ENCODE measurements at regions not wholly inside any gene's neighbourhood (a gene's known extent, or its start where the extent isn't known, plus 50 kb on each side); places are given as distances from the start of the nearest gene placed in this dataset.

DNA sequence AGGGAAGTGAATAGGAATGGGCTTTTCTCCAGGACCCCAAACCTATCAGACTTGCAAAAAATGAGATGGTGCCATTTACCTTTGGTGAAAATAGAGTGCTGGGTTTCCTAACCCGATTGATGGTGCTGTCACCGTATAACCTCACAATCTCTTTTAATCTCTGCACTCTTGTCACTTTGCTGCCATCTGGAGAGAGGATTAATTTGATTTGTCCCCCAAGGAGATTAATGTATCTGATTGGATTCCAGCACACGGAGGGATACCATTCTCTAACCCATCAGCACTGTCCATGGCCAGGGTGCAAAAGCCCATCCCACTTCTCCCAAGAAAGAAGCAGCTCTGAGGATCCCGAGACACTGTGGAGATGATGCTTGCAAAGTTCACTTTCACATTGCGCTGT lies 86.3 kb upstream of the NFE2L3 start:
- peaks cover 4% of the 10 kb centered on the region for H3K27me3 ChIP-seq
- no peak overlapping the region for H3K4me3 ChIP-seq
- TF ChIP-seq POLR2A (IDR thresholded peaks at IDR 0.05): no peak
- TF ChIP-seq, protein P1, sequence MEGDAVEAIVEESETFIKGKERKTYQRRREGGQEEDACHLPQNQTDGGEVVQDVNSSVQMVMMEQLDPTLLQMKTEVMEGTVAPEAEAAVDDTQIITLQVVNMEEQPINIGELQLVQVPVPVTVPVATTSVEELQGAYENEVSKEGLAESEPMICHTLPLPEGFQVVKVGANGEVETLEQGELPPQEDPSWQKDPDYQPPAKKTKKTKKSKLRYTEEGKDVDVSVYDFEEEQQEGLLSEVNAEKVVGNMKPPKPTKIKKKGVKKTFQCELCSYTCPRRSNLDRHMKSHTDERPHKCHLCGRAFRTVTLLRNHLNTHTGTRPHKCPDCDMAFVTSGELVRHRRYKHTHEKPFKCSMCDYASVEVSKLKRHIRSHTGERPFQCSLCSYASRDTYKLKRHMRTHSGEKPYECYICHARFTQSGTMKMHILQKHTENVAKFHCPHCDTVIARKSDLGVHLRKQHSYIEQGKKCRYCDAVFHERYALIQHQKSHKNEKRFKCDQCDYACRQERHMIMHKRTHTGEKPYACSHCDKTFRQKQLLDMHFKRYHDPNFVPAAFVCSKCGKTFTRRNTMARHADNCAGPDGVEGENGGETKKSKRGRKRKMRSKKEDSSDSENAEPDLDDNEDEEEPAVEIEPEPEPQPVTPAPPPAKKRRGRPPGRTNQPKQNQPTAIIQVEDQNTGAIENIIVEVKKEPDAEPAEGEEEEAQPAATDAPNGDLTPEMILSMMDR (IDR thresholded peaks at IDR 0.05): no peak
- no peaks in the 10 kb centered on the region for H3K4me1 ChIP-seq (replicated peaks in 1 of 2)
- no peaks in the 10 kb centered on the region for H3K36me3 ChIP-seq (replicated peaks in 1 of 2)
- no peak overlapping the region for H3K27ac ChIP-seq
- intact Hi-C loops (cut with DNase I): no loop called here
- no peaks in the 10 kb centered on the region for H3K9me3 ChIP-seq (replicated peaks in 1 of 3)
- WGBS, 4 donors: 62 to 73% (median 68%) methylated on average over 5 of the region's 5 CpGs
- DNase-seq: no peak

DNA sequence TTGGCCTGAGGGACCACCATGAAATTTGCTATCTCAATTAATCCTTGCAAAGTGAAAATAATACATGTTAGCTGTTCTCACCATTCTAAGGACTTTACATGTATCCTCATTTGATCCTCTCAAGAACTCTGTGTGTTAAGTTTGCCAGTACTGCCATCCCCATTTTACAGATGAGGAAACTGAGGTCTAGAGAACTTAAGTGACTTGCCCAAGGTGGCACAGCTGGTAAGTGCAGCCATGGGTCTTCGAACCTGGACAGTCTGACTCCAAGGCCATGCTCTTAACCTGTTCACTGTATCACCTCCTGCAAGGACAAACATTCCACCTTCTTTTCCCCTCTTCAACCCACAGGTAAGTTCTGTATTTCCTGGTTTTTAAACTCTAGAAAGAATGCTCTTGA lies 85.3 kb upstream of the NFE2L3 start:
- intact Hi-C loops (cut with DNase I): no loop called here
- H3K9me3 ChIP-seq (replicated peaks in 1 of 3): no peaks in the 10 kb centered on the region

DNA sequence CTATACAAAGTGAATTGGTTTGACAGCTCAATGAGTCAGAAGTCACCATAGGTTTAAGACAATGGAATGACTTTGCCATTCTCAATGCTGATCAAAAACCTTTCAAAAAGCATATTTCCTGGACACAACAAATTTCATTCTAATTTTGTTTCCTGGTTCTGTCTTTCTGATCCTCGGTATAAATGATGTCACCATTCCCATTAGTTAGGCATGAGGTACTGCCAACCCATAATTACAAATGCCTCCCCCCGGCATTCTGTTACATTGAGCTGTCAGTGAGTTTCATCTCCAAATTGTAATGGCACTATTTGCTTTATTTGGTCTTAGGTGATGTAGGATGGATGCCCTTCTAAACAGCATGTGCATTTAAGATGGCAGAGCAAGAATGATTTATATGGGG lies 81.7 kb upstream of the NFE2L3 start:
- intact Hi-C loops (cut with DNase I): loop anchor here in 1 of 2 donors (10.0 kb wide), 1 partner anchor 1095 kb away; the partner anchor contains the start of gene HOXA9
- DNase-seq: no peak
- TF ChIP-seq, protein P1 (IDR thresholded peaks at IDR 0.05): no peak
- TF ChIP-seq POLR2A (IDR thresholded peaks at IDR 0.05): no peak
- no peaks in the 10 kb centered on the region for H3K36me3 ChIP-seq (replicated peaks in 1 of 2)
- H3K27me3 ChIP-seq: peaks cover 8% of the 10 kb centered on the region
- no peak overlapping the region for H3K4me3 ChIP-seq
- H3K27ac ChIP-seq: no peak overlapping the region
- WGBS, 4 donors: 81 to 92% (median 86%) methylated on average over 2 of the region's 2 CpGs
- H3K9me3 ChIP-seq (replicated peaks in 1 of 3): no peaks in the 10 kb centered on the region
- no peaks in the 10 kb centered on the region for H3K4me1 ChIP-seq (replicated peaks in 1 of 2)

More for the DNA sequence above, 85.3 kb upstream of the NFE2L3 start:
- Histone ChIP-seq H3K27ac (no peak overlapping the region), H3K27me3 (peaks cover 4% of the 10 kb centered on the region), H3K4me3 (no peak overlapping the region), H3K4me1 (replicated peaks in 1 of 2) (no peaks in the 10 kb centered on the region), H3K36me3 (replicated peaks in 1 of 2) (no peaks in the 10 kb centered on the region)
- TF ChIP-seq, protein P1 (IDR thresholded peaks at IDR 0.05): no peak
- TF ChIP-seq POLR2A (IDR thresholded peaks at IDR 0.05): no peak
- 81 to 85% (median 83%) methylated on average over 1 of the region's 1 CpG for WGBS, 4 donors
- DNase-seq: no peak

DNA sequence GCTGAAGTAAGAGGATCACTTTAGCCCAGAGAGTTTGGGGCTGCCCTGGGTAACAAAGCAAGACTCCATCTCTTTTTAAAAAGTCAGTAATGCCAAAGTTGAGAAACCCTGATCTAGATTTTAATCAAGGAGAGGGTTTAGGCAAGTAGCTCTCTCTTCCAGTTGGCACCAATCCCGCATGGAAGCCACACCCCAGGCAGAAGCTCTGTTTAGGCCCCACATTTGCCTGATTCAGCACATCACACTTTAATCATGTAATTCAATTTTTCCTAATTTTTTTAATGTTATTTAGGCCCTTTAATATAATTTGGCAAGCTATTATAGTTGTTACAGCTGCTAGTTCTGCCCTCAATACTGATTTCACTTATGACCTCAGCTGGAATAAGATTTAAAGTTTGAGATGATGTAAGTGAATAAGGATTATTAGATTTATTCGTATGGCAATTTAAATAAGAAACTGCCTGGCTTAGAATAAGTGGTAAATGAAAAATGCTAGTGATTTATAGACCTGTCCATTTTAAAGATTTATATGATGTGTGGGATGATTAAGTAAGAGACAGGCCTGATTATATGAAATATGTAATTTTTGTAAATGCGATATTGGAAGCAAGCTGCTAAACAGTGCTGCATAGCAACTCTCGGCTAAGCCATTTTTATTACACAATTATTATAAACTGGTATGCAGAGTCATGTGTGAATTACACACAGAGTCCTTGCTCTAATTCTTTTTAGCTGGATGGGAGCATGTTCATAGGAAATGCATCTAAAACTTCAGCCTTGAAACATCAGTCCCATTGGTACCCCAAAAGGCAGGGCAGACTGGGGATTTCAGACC lies 80.2 kb upstream of the NFE2L3 start:
- Histone ChIP-seq H3K27ac (no peak overlapping the region), H3K36me3 (replicated peaks in 1 of 2) (no peaks in the 10 kb centered on the region), H3K4me1 (replicated peaks in 1 of 2) (no peaks in the 10 kb centered on the region), H3K9me3 (replicated peaks in 1 of 3) (no peaks in the 10 kb centered on the region), H3K27me3 (peaks cover 18% of the 10 kb centered on the region), H3K4me3 (no peak overlapping the region)
- intact Hi-C loops (cut with DNase I): loop anchor here in 1 of 2 donors (10.0 kb wide), 1 partner anchor 1093 kb away; the partner anchor contains the start of gene HOXA9
- 73 to 80% (median 78%) methylated on average over 4 of the region's 4 CpGs for WGBS, 4 donors
- TF ChIP-seq POLR2A (IDR thresholded peaks at IDR 0.05): no peak
- TF ChIP-seq, protein P1 (IDR thresholded peaks at IDR 0.05): no peak
- DNase-seq: no peak

Data from adrenal gland (tissue), 9 donors.